PFSK-1 (cell line): ENCODE measurements at regions not wholly inside any gene's neighbourhood (a gene's known extent, or its start where the extent isn't known, plus 50 kb on each side); places are given as distances from the start of the nearest gene placed in this dataset.

Source experiments
- FOXP2 ChIP-seq: optimal IDR thresholded peaks from 2 replicates; pipeline ENCODE3; 2011; ENCODE audit warnings: borderline replicate concordance, control low read depth, inconsistent platforms; ENCODE audit not compliant: insufficient read depth; ENCODE audit errors: extremely low read length, extremely low read depth
- POLR2AphosphoS5 ChIP-seq: IDR thresholded peaks from 2 replicates; pipeline ENCODE4 v1.6.1; 2012; ENCODE audit warnings: low read depth, mild to moderate bottlenecking, control low read depth, low read length, moderate library complexity
- SIN3A ChIP-seq: IDR thresholded peaks from 2 replicates; pipeline ENCODE4 v1.6.1; 2012; ENCODE audit warnings: mild to moderate bottlenecking, low read length, moderate library complexity, borderline replicate concordance; ENCODE audit not compliant: insufficient read depth
- TAF1 ChIP-seq: IDR thresholded peaks from 2 replicates; pipeline ENCODE4 v1.6.1; 2012; ENCODE audit warnings: low read length, control low read depth, borderline replicate concordance; ENCODE audit not compliant: insufficient read depth
- TF ChIP-seq, protein P1 (sequence below), 2 experiments: IDR thresholded peaks; 2 replicates each; pipeline versions ENCODE4 v1.6.1 to v1.8.0; 2011 to 2012; ENCODE audit warnings: low read depth in 2 of 2, low read length in 2 of 2, control low read depth in 1 of 2, inconsistent platforms in 1 of 2, mild to moderate bottlenecking in 1 of 2, moderate library complexity in 1 of 2; ENCODE audit not compliant: insufficient read depth in 1 of 2

- TF ChIP-seq POLR2AphosphoS5: no peak
- TF ChIP-seq TAF1: no peak
- no peak for TF ChIP-seq SIN3A
- TF ChIP-seq, protein P1, sequence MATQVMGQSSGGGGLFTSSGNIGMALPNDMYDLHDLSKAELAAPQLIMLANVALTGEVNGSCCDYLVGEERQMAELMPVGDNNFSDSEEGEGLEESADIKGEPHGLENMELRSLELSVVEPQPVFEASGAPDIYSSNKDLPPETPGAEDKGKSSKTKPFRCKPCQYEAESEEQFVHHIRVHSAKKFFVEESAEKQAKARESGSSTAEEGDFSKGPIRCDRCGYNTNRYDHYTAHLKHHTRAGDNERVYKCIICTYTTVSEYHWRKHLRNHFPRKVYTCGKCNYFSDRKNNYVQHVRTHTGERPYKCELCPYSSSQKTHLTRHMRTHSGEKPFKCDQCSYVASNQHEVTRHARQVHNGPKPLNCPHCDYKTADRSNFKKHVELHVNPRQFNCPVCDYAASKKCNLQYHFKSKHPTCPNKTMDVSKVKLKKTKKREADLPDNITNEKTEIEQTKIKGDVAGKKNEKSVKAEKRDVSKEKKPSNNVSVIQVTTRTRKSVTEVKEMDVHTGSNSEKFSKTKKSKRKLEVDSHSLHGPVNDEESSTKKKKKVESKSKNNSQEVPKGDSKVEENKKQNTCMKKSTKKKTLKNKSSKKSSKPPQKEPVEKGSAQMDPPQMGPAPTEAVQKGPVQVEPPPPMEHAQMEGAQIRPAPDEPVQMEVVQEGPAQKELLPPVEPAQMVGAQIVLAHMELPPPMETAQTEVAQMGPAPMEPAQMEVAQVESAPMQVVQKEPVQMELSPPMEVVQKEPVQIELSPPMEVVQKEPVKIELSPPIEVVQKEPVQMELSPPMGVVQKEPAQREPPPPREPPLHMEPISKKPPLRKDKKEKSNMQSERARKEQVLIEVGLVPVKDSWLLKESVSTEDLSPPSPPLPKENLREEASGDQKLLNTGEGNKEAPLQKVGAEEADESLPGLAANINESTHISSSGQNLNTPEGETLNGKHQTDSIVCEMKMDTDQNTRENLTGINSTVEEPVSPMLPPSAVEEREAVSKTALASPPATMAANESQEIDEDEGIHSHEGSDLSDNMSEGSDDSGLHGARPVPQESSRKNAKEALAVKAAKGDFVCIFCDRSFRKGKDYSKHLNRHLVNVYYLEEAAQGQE (IDR thresholded peaks at IDR 0.05; ENCODE audit: insufficient read depth in 1 of 2, low read depth in 2 of 2, low read length in 2 of 2): no peak
- no peak for TF ChIP-seq FOXP2
Measured at GRCh38 chr13:103758222-103758621, 692.0 kb upstream of the SLC10A2 start.

GRCh38 chr13:103757361-103757760 lies 691.1 kb upstream of the SLC10A2 start:
- no peak for TF ChIP-seq TAF1
- TF ChIP-seq FOXP2: no peak
- TF ChIP-seq, protein P1 (IDR thresholded peaks at IDR 0.05; ENCODE audit: insufficient read depth in 1 of 2, low read depth in 2 of 2, low read length in 2 of 2): no peak
- TF ChIP-seq POLR2AphosphoS5: no peak
- no peak for TF ChIP-seq SIN3A

- no peak for TF ChIP-seq SIN3A
- no peak for TF ChIP-seq TAF1
- TF ChIP-seq, protein P1 (IDR thresholded peaks at IDR 0.05; ENCODE audit: insufficient read depth in 1 of 2, low read depth in 2 of 2, low read length in 2 of 2): no peak
- no peak for TF ChIP-seq FOXP2
- no peak for TF ChIP-seq POLR2AphosphoS5
Measured at GRCh38 chr13:103754783-103755182, 688.6 kb upstream of the SLC10A2 start.

DNA sequence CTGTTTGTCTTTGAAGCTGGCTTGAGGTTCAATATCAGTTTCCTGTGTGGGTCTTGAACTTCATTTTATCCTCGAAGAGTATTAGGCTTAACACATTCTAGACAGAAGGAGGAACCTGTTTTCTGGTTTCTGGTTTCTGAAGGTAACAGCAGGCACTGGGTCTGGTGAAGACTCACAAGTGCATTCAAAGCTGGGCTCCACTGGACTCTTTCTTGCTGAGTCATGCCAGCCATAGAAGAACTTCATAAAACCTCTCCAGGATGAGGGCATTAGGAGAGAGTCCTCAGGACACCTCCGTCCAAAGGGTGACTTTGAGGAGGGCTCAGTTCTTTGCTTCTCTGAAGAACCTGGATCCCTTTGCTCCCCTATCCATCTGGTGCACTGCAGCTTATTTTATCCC lies 668.6 kb upstream of the SLC10A2 start:
- TF ChIP-seq FOXP2 (no peak), TAF1 (no peak), POLR2AphosphoS5 (no peak), SIN3A (no peak)
- TF ChIP-seq, protein P1 (IDR thresholded peaks at IDR 0.05; ENCODE audit: insufficient read depth in 1 of 2, low read depth in 2 of 2, low read length in 2 of 2): no peak

GRCh38 chr13:103731959-103732358 lies 665.7 kb upstream of the SLC10A2 start:
- no peak for TF ChIP-seq POLR2AphosphoS5
- TF ChIP-seq SIN3A: no peak
- TF ChIP-seq TAF1: no peak
- no peak for TF ChIP-seq FOXP2
- TF ChIP-seq, protein P1 (IDR thresholded peaks at IDR 0.05; ENCODE audit: insufficient read depth in 1 of 2, low read depth in 2 of 2, low read length in 2 of 2): no peak
